HEK293T (cell line): ENCODE measurements at regions not wholly inside any gene's neighbourhood (a gene's known extent, or its start where the extent isn't known, plus 50 kb on each side); places are given as distances from the start of the nearest gene placed in this dataset.

Experiments
- ARNT ChIP-seq: fragments of 450-650 bp; IDR thresholded peaks from 2 replicates; pipeline ENCODE4 v1.6.1; 2017; ENCODE audit warnings: mild to moderate bottlenecking
- BHLHE40 ChIP-seq: fragments of 450-650 bp; IDR thresholded peaks from 2 replicates; pipeline ENCODE4 v1.6.1; 2016; ENCODE audit warnings: mild to moderate bottlenecking, moderate library complexity, borderline replicate concordance
- ELF4 ChIP-seq: fragments of 450-650 bp; IDR thresholded peaks from 2 replicates; pipeline ENCODE4 v1.6.1; 2017; ENCODE audit warnings: antibody characterized with exemption
- FOXA1 ChIP-seq: fragments of 450-650 bp; IDR thresholded peaks from 2 replicates; pipeline ENCODE4 v1.6.1; 2016; ENCODE audit warnings: mild to moderate bottlenecking
- FOXK2 ChIP-seq: fragments of 450-650 bp; IDR thresholded peaks from 2 replicates; pipeline ENCODE4 v1.6.1; 2016; ENCODE audit warnings: mild to moderate bottlenecking
- FOXM1 ChIP-seq: fragments of 450-650 bp; IDR thresholded peaks from 2 replicates; pipeline ENCODE4 v1.6.1; 2017; ENCODE audit warnings: mild to moderate bottlenecking, borderline replicate concordance
- HDGF ChIP-seq: fragments of 450-650 bp; IDR thresholded peaks from 2 replicates; pipeline ENCODE4 v1.6.1; 2017; ENCODE audit warnings: antibody characterized with exemption, borderline replicate concordance
- L3MBTL2 ChIP-seq: fragments of 450-650 bp; conservative IDR thresholded peaks from 2 replicates; pipeline ENCODE4 v1.6.1; 2016; ENCODE audit warnings: mild to moderate bottlenecking
- LEF1 ChIP-seq: fragments of 450-650 bp; IDR thresholded peaks from 2 replicates; pipeline ENCODE4 v1.6.1; 2017; ENCODE audit warnings: mild to moderate bottlenecking, borderline replicate concordance
- SP1 ChIP-seq: fragments of 450-650 bp; IDR thresholded peaks from 2 replicates; pipeline ENCODE4 v1.6.1; 2017
- SUZ12 ChIP-seq: fragments of 450-650 bp; IDR thresholded peaks from 2 replicates; pipeline ENCODE4 v1.6.1; 2016; ENCODE audit warnings: mild to moderate bottlenecking
- TARDBP ChIP-seq: fragments of 450-650 bp; IDR thresholded peaks from 2 replicates; pipeline ENCODE4 v1.6.1; 2016
- TF ChIP-seq, protein P1 (sequence below): fragments of 450-650 bp; IDR thresholded peaks from 2 replicates; pipeline ENCODE4 v1.6.1; 2016

DNA sequence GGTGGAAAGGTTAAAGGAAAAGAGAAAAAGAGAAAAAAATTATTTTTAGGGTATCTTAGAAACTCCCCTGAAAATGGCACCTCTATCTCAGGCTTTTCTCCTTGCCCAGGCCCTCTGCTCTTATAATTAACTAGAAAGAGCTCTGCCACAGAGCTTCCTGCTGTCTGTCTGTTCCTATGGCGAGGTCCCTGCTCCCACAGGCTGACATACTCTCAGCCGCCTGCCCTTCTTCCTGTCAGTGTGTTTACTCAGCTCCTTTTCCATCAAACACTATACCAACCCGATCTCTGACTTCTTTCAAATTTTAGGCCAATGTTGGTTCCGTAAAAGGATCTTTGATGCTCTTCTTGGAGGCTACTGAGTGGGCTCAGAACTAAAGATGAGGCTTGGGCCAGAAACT lies 482.6 kb downstream of the DMAC1 start:
- TF ChIP-seq TARDBP (no peak), FOXK2 (no peak), SUZ12 (no peak), BHLHE40 (no peak), HDGF (no peak), FOXA1 (no peak), FOXM1 (no peak), L3MBTL2 (no peak), ARNT (no peak), SP1 (no peak), ELF4 (no peak), LEF1 (no peak)
- TF ChIP-seq, protein P1, sequence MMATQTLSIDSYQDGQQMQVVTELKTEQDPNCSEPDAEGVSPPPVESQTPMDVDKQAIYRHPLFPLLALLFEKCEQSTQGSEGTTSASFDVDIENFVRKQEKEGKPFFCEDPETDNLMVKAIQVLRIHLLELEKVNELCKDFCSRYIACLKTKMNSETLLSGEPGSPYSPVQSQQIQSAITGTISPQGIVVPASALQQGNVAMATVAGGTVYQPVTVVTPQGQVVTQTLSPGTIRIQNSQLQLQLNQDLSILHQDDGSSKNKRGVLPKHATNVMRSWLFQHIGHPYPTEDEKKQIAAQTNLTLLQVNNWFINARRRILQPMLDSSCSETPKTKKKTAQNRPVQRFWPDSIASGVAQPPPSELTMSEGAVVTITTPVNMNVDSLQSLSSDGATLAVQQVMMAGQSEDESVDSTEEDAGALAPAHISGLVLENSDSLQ = no peak
